Breast epithelium (tissue), 4 donors: ENCODE measurements at regions not wholly inside any gene's neighbourhood (a gene's known extent, or its start where the extent isn't known, plus 50 kb on each side); places are given as distances from the start of the nearest gene placed in this dataset.

Source experiments
- DNase-seq, 2 donors: peaks; one replicate each; pipeline ENCODE4 v3.0.0-alpha.2; 2019; ENCODE audit warnings: low spot score in 2 of 2
- H3K27ac ChIP-seq, 2 donors: fragments of 200-600 bp; sonication (generic) in 1 of 2; one replicate each; pipeline ENCODE4 v1.5.1; 2016 to 2019; ENCODE audit warnings: mild to moderate bottlenecking in 1 of 2
- H3K27me3 ChIP-seq, 2 donors: fragments of 200-600 bp; sonication (generic) in 1 of 2; one replicate each; pipeline versions ENCODE4 v1.5.1 to v1.6.0; 2017 to 2019; ENCODE audit warnings: control low read depth in 1 of 2, mild to moderate bottlenecking in 1 of 2
- H3K36me3 ChIP-seq: fragments of 200-600 bp; one replicate; pipeline ENCODE4 v1.5.1; 2019
- H3K4me1 ChIP-seq, 2 donors: fragments of 200-600 bp; sonication (generic); one replicate each; pipeline ENCODE4 v1.5.1; 2016 to 2019; ENCODE audit warnings: control low read depth in 1 of 2
- H3K4me3 ChIP-seq, 3 donors: fragments of 200-600 bp; sonication (generic); 1 replicate in 2 of 3; 2 replicates in 1 of 3; pipeline ENCODE4 v1.5.1; 2016 to 2019; ENCODE audit warnings: mild to moderate bottlenecking in 3 of 3, moderate library complexity in 2 of 3
- H3K9me3 ChIP-seq, 2 donors: fragments of 200-600 bp; sonication (generic) in 1 of 2; one replicate each; pipeline ENCODE4 v1.5.1; 2016 to 2019; ENCODE audit warnings: control low read depth in 1 of 2
- POLR2A ChIP-seq: fragments of 450-650 bp; IDR thresholded peaks from one replicate; pipeline ENCODE4 v1.6.1; 2016; ENCODE audit warnings: antibody characterized with exemption, mild to moderate bottlenecking, moderate library complexity
- POLR2AphosphoS5 ChIP-seq, 3 donors: sonication (generic); formaldehyde crosslinking; IDR thresholded peaks; one replicate each; pipeline ENCODE4 v1.6.1; 2017; ENCODE audit warnings: antibody characterized with exemption in 3 of 3
- intact Hi-C: fragments of 100-400 bp; cut with DNase I; formaldehyde crosslinking; loops from one replicate; pipeline ENCODE4 v1.15.1; 2023; ENCODE audit warnings: low total_unique reads
- TF ChIP-seq, protein P1 (sequence below), 3 donors: fragments of 450-650 bp; IDR thresholded peaks; one replicate each; pipeline ENCODE4 v1.5.1; 2016 to 2017; ENCODE audit warnings: antibody characterized with exemption in 3 of 3, mild to moderate bottlenecking in 3 of 3, moderate library complexity in 3 of 3

DNA sequence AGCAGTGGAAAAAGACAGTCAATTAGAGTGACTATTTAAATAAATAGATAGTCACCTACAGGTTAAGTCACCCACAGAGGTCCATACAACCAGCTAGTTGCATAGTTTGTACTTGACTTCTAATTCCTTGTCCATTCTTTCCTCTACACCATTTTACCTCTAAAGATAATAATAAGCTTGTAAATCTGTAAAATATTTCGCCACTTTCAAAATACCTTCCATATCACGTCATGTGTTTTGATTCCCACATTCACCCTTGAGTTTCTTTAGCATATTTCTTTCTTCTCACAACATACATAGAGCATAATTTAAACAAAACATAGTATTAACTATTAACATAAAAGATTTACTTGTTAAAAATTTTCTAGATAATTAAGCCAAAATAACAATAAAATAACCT is 689.6 kb downstream of the MECOM start:
- Histone ChIP-seq H3K4me1 (no peaks in the 10 kb centered on the region), H3K27me3 (no peaks in the 10 kb centered on the region), H3K27ac (no peak overlapping the region), H3K36me3 (no peaks in the 10 kb centered on the region), H3K4me3 (no peak overlapping the region), H3K9me3 (no peaks in the 10 kb centered on the region)
- TF ChIP-seq POLR2A (no peak), POLR2AphosphoS5 (IDR thresholded peaks at IDR 0.05) (no peak)
- TF ChIP-seq, protein P1, sequence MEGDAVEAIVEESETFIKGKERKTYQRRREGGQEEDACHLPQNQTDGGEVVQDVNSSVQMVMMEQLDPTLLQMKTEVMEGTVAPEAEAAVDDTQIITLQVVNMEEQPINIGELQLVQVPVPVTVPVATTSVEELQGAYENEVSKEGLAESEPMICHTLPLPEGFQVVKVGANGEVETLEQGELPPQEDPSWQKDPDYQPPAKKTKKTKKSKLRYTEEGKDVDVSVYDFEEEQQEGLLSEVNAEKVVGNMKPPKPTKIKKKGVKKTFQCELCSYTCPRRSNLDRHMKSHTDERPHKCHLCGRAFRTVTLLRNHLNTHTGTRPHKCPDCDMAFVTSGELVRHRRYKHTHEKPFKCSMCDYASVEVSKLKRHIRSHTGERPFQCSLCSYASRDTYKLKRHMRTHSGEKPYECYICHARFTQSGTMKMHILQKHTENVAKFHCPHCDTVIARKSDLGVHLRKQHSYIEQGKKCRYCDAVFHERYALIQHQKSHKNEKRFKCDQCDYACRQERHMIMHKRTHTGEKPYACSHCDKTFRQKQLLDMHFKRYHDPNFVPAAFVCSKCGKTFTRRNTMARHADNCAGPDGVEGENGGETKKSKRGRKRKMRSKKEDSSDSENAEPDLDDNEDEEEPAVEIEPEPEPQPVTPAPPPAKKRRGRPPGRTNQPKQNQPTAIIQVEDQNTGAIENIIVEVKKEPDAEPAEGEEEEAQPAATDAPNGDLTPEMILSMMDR (IDR thresholded peaks at IDR 0.05): no peak
- intact Hi-C loops: no loop called here
- DNase-seq: no peak

DNA sequence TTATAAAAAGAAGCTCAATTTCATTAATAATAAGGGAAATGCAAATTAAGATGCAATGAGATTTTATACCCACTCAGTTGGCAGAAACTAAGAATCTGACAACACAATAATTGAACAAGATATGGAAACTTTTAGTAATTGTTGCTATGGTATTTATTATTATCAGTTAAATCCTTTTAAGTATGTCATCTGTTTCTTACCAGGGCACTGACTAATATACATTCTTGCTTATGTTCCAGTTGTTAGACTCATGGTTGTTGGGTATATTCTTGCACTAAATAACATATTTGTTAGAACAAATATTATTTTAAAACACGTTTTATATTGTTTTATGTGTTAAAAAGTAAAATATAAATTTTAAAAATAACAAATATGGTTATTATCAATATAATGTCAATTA is 690.3 kb downstream of the MECOM start:
- Histone ChIP-seq H3K27ac (no peak overlapping the region), H3K4me3 (no peak overlapping the region), H3K36me3 (no peaks in the 10 kb centered on the region), H3K4me1 (no peaks in the 10 kb centered on the region), H3K27me3 (no peaks in the 10 kb centered on the region), H3K9me3 (no peaks in the 10 kb centered on the region)
- TF ChIP-seq POLR2AphosphoS5 (IDR thresholded peaks at IDR 0.05) (no peak), POLR2A (no peak)
- TF ChIP-seq, protein P1 (IDR thresholded peaks at IDR 0.05): no peak
- intact Hi-C loops: no loop called here
- no peak for DNase-seq

DNA sequence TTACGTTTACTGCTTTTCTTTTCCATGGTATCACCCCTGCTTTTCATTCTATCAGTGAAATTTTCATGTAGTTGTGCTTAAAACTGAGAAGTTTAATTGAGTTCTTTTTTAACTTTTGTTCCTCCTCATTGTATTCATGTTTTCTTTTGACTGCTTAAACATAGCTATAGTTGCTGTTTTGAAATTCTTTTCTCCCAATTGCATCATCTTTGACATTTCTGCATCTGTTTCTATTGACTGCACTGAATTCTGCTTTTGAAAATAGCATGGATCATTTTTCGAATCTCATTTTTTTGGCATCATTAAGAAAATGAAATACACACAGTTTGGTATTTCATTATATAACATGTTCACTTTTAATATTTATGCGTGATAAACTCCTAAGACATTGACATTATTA is 694.9 kb downstream of the MECOM start:
- Histone ChIP-seq H3K4me1 (no peaks in the 10 kb centered on the region), H3K27me3 (no peaks in the 10 kb centered on the region), H3K27ac (no peak overlapping the region), H3K4me3 (no peak overlapping the region), H3K9me3 (no peaks in the 10 kb centered on the region), H3K36me3 (no peaks in the 10 kb centered on the region)
- intact Hi-C loops: no loop called here
- no peak for TF ChIP-seq POLR2A
- TF ChIP-seq POLR2AphosphoS5 (IDR thresholded peaks at IDR 0.05): no peak
- TF ChIP-seq, protein P1 (IDR thresholded peaks at IDR 0.05): no peak
- no peak for DNase-seq

DNA sequence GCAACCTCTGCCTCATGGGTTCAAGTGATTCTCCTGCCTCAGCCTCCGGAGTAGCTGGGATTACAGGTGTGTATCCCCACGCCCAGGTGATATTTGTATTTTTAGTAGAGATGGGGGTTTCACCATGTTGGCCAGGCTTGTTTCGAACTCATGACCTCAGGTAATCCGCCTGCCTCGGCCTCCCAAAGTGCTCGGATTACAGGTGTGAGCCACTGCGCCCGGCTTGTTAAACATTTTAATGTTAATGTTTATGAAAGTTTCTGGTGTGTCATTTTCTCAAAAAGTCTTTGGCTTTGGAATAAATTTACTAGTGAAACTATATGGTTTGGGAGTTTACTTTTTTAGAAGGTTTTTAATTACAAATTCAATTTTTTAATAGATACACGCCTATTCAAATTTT is 698.8 kb downstream of the MECOM start:
- Histone ChIP-seq H3K27me3 (no peaks in the 10 kb centered on the region), H3K36me3 (no peaks in the 10 kb centered on the region), H3K4me3 (no peak overlapping the region), H3K4me1 (no peaks in the 10 kb centered on the region), H3K27ac (no peak overlapping the region), H3K9me3 (no peaks in the 10 kb centered on the region)
- TF ChIP-seq POLR2A (no peak), POLR2AphosphoS5 (IDR thresholded peaks at IDR 0.05) (no peak)
- TF ChIP-seq, protein P1 (IDR thresholded peaks at IDR 0.05): no peak
- DNase-seq: no peak
- intact Hi-C loops: no loop called here

DNA sequence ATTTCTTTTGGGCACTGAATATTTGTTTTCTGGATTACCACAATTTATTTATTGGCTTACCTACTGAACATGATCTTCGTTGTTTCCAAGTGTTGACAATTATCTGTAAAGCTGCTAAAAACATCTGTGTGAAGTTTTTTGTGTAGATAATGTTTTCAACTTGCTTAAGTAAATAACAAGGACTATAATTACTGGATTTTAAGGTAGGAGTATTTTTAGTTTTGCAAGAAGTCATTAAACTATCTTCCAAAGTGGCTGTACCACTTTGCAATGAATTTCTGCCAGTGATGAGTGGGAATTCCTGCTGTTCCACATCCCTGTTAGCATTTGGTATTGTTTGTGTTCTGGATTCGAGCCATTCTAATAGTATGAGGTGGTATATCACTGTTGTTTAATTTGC is 702.2 kb downstream of the MECOM start:
- H3K27ac ChIP-seq: no peak overlapping the region
- no peak for DNase-seq
- H3K4me3 ChIP-seq: no peak overlapping the region
- intact Hi-C loops: no loop called here
- H3K36me3 ChIP-seq: no peaks in the 10 kb centered on the region
- no peaks in the 10 kb centered on the region for H3K9me3 ChIP-seq
- TF ChIP-seq, protein P1 (IDR thresholded peaks at IDR 0.05): no peak
- TF ChIP-seq POLR2A (no peak), POLR2AphosphoS5 (IDR thresholded peaks at IDR 0.05) (no peak)
- no peaks in the 10 kb centered on the region for H3K27me3 ChIP-seq
- H3K4me1 ChIP-seq: no peaks in the 10 kb centered on the region
